ENCODE measurements at regions not wholly inside any gene's neighbourhood (a gene's known extent, or its start where the extent isn't known, plus 50 kb on each side); places are given as distances from the start of the nearest gene placed in this dataset.

- TF ChIP-seq CTCF (IDR thresholded peaks at IDR 0.05) (no peak), POLR2A (IDR thresholded peaks at IDR 0.05) (no peak)
Measured at GRCh38 chr16:74070237-74070636, 226.4 kb upstream of the PSMD7 start.
